ENCODE measurements at regions not wholly inside any gene's neighbourhood (a gene's known extent, or its start where the extent isn't known, plus 50 kb on each side); places are given as distances from the start of the nearest gene placed in this dataset.

GRCh38 chr1:80759354-80759753 lies 1041.4 kb upstream of the ADGRL2 start:
- TF ChIP-seq CTCF (IDR thresholded peaks at IDR 0.05) (no peak), POLR2A (IDR thresholded peaks at IDR 0.05) (no peak)
